ENCODE measurements at regions not wholly inside any gene's neighbourhood (a gene's known extent, or its start where the extent isn't known, plus 50 kb on each side); places are given as distances from the start of the nearest gene placed in this dataset.

GRCh38 chr4:148810461-148810860 is 368.2 kb upstream of the NR3C2 start:
- no peak for DNase-seq (ENCODE audit: low read depth)
- no peak for TF ChIP-seq CTCF (IDR thresholded peaks at IDR 0.05; ENCODE audit: low read depth, low read length, missing control alignments)
- in situ Hi-C loops (cut with HindIII; ENCODE audit: low sequenced_read_pairs), result no loop called here
- no peak overlapping the region for H3K4me3 ChIP-seq (ENCODE audit: low read depth, low read length)

GRCh38 chr4:148808416-148808815 is 366.2 kb upstream of the NR3C2 start:
- in situ Hi-C loops (cut with HindIII; ENCODE audit: low sequenced_read_pairs), result no loop called here
- TF ChIP-seq CTCF (IDR thresholded peaks at IDR 0.05; ENCODE audit: low read depth, low read length, missing control alignments), result no peak
- DNase-seq (ENCODE audit: low read depth), result no peak
- H3K4me3 ChIP-seq (ENCODE audit: low read depth, low read length), result no peak overlapping the region

- no peak for DNase-seq (ENCODE audit: low read depth)
- in situ Hi-C loops (cut with HindIII; ENCODE audit: low sequenced_read_pairs), result no loop called here
- TF ChIP-seq CTCF (IDR thresholded peaks at IDR 0.05; ENCODE audit: low read depth, low read length, missing control alignments), result no peak
- H3K4me3 ChIP-seq (ENCODE audit: low read depth, low read length), result no peak overlapping the region
Observed at GRCh38 chr4:148800940-148801339, 358.7 kb upstream of the NR3C2 start.

- no peak overlapping the region for H3K4me3 ChIP-seq (ENCODE audit: low read depth, low read length)
- no peak for DNase-seq (ENCODE audit: low read depth)
- no peak for TF ChIP-seq CTCF (IDR thresholded peaks at IDR 0.05; ENCODE audit: low read depth, low read length, missing control alignments)
- in situ Hi-C loops (cut with HindIII; ENCODE audit: low sequenced_read_pairs), result no loop called here
Observed at GRCh38 chr4:148800336-148800885, 358.2 kb upstream of the NR3C2 start.

- TF ChIP-seq CTCF (IDR thresholded peaks at IDR 0.05; ENCODE audit: low read depth, low read length, missing control alignments), result no peak
- in situ Hi-C loops (cut with HindIII; ENCODE audit: low sequenced_read_pairs), result no loop called here
- H3K4me3 ChIP-seq (ENCODE audit: low read depth, low read length), result no peak overlapping the region
- DNase-seq (ENCODE audit: low read depth), result peak; percentile 26
Observed at GRCh38 chr4:148795156-148795864, 353.1 kb upstream of the NR3C2 start.

- no peak for TF ChIP-seq CTCF (IDR thresholded peaks at IDR 0.05; ENCODE audit: low read depth, low read length, missing control alignments)
- DNase-seq (ENCODE audit: low read depth), result no peak
- in situ Hi-C loops (cut with HindIII; ENCODE audit: low sequenced_read_pairs), result no loop called here
- no peak overlapping the region for H3K4me3 ChIP-seq (ENCODE audit: low read depth, low read length)
Observed at GRCh38 chr4:148793221-148793620, 351.0 kb upstream of the NR3C2 start.

All from astrocyte of the cerebellum (primary cell).